ENCODE measurements at regions not wholly inside any gene's neighbourhood (a gene's known extent, or its start where the extent isn't known, plus 50 kb on each side); places are given as distances from the start of the nearest gene placed in this dataset.

DNA sequence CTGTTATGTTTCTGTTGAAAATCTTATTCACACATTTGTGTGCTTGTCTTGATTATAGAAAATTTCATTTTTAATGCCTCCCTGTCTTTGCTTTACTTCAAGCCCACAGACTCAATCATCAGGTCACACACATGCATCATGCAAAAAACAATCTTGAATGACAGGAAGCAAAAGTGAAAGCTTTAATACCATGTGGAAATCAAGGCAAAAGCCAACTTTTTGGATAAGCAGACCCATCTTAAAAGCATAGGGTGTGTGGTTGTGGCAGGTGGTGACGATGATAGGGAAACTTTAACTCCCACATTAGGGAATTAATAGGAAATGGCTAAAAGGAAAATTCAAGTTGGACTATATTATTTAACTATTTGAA lies 155.9 kb upstream of the EOMES start:
- Histone ChIP-seq H3K36me3 (ENCODE audit: low read depth, low read length) (no peaks in the 10 kb centered on the region), H3K9ac (ENCODE audit: low read length) (no peak overlapping the region), H3F3A (ENCODE audit: low read length, unreplicated experiment) (no peaks in the 10 kb centered on the region), H3K4me2 (ENCODE audit: low read length) (no peak overlapping the region), H4K20me1 (ENCODE audit: low read length) (no peaks in the 10 kb centered on the region), H3K79me2 (ENCODE audit: low read length) (no peaks in the 10 kb centered on the region), H3K27me3 (ENCODE audit: low read length) (peaks cover 40% of the 10 kb centered on the region), H3K4me3 (ENCODE audit: low read length) (no peak overlapping the region), H3K27ac (ENCODE audit: low read length) (no peak overlapping the region), H3K9me3 (ENCODE audit: low read length) (no peaks in the 10 kb centered on the region), H2AFZ (ENCODE audit: low read length) (no peak overlapping the region), H3K4me1 (ENCODE audit: insufficient read depth, low read length) (no peaks in the 10 kb centered on the region), H3K9me2 (replicated peaks; ENCODE audit: low read length) (no peaks in the 10 kb centered on the region)
- TF ChIP-seq, protein P1, sequence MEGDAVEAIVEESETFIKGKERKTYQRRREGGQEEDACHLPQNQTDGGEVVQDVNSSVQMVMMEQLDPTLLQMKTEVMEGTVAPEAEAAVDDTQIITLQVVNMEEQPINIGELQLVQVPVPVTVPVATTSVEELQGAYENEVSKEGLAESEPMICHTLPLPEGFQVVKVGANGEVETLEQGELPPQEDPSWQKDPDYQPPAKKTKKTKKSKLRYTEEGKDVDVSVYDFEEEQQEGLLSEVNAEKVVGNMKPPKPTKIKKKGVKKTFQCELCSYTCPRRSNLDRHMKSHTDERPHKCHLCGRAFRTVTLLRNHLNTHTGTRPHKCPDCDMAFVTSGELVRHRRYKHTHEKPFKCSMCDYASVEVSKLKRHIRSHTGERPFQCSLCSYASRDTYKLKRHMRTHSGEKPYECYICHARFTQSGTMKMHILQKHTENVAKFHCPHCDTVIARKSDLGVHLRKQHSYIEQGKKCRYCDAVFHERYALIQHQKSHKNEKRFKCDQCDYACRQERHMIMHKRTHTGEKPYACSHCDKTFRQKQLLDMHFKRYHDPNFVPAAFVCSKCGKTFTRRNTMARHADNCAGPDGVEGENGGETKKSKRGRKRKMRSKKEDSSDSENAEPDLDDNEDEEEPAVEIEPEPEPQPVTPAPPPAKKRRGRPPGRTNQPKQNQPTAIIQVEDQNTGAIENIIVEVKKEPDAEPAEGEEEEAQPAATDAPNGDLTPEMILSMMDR (conservative IDR thresholded peaks at IDR 0.05; ENCODE audit: low read depth, low read length), result no peak
- TF ChIP-seq EZH2 (IDR thresholded peaks at IDR 0.05; ENCODE audit: low read length, unreplicated experiment) (no peak), EZH2phosphoT487 (IDR thresholded peaks at IDR 0.05; ENCODE audit: borderline replicate concordance, low read length) (no peak)
- DNase-seq (no peak), ATAC-seq (no peak)
- ChIA-PET CTCF (no interaction called here), POLR2A (ENCODE audit: unreplicated experiment) (no interaction called here)
- BruUV-seq (replicated peaks), result no TSS peak
- intact Hi-C loops (cut with micrococcal nuclease), result no loop called here

DNA sequence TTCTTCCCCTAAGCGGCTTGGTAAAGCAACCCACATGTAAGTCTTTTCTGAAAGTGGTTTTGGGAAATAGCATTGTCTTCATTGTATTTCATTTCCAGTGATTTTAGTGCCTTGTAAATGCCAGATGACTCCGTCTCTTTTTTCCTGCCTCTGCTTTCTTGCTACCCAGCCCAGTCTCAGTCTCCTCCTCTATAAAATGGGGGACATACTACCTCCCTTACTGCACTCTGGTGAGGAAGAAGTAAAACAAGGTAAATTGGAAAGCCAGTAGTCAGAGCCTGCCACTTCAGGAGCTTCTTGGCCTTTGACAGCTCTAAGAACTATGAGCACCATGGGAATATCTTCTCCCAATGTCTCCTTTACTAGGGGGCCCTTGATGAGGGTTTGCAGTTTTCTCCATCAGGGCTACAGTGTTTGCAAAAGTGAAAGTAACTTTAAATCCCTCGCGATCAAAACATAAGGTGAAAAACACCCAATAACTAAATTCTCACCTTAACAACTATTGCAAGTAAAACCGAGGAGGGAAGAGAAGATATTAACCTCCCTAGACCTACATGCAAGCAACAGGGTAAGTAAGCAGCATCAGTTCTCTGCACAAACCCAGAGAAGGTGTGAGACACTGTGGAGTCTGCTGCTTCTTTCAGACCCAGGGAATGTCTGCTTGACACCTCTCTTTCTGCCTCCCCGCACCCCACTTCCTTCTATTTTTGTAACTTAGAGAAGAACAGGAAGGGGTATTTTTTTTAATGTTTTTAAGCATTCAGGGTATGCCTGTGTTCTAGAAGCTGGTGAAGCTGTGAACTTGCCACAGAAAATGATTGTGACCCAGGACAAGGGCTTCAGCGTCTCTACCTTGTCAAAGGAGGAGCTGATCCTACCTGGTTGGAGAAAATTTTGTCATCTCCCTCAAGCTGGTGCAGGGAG lies 159.1 kb upstream of the EOMES start:
- ChIA-PET CTCF (no interaction called here), POLR2A (ENCODE audit: unreplicated experiment) (no interaction called here)
- Histone ChIP-seq H3K9ac (ENCODE audit: low read length) (no peak overlapping the region), H3K4me1 (ENCODE audit: insufficient read depth, low read length) (no peaks in the 10 kb centered on the region), H3K27me3 (ENCODE audit: low read length) (peaks cover 33% of the 10 kb centered on the region), H3K4me3 (ENCODE audit: low read length) (no peak overlapping the region), H2AFZ (ENCODE audit: low read length) (no peak overlapping the region), H3K9me2 (replicated peaks; ENCODE audit: low read length) (no peaks in the 10 kb centered on the region), H4K20me1 (ENCODE audit: low read length) (no peaks in the 10 kb centered on the region), H3K36me3 (ENCODE audit: low read depth, low read length) (no peaks in the 10 kb centered on the region), H3K9me3 (ENCODE audit: low read length) (no peaks in the 10 kb centered on the region), H3K4me2 (ENCODE audit: low read length) (no peak overlapping the region; the same call in 1 of the 2 replicates), H3F3A (ENCODE audit: low read length, unreplicated experiment) (no peaks in the 10 kb centered on the region), H3K27ac (ENCODE audit: low read length) (no peak overlapping the region), H3K79me2 (ENCODE audit: low read length) (no peaks in the 10 kb centered on the region)
- BruUV-seq (replicated peaks), result no TSS peak
- TF ChIP-seq EZH2 (IDR thresholded peaks at IDR 0.05; ENCODE audit: low read length, unreplicated experiment), result no peak
- TF ChIP-seq, protein P1 (conservative IDR thresholded peaks at IDR 0.05; ENCODE audit: low read depth, low read length), result no peak
- no peak for ATAC-seq
- intact Hi-C loops (cut with micrococcal nuclease), result loop anchor here (10.0 kb wide), 1 partner anchor 166 kb away; no protein-coding TSS in a partner anchor
- no peak for DNase-seq

- ChIA-PET CTCF (no interaction called here), POLR2A (ENCODE audit: unreplicated experiment) (no interaction called here)
- no peak overlapping the region for H3K9ac ChIP-seq (ENCODE audit: low read length)
- H3K27me3 ChIP-seq (ENCODE audit: low read length), result peaks cover 28% of the 10 kb centered on the region
- no peaks in the 10 kb centered on the region for H3K4me1 ChIP-seq (ENCODE audit: insufficient read depth, low read length)
- TF ChIP-seq, protein P1 (conservative IDR thresholded peaks at IDR 0.05; ENCODE audit: low read depth, low read length), result no peak
- no peak for TF ChIP-seq EZH2phosphoT487 (IDR thresholded peaks at IDR 0.05; ENCODE audit: borderline replicate concordance, low read length)
- no peak for TF ChIP-seq EZH2 (IDR thresholded peaks at IDR 0.05; ENCODE audit: low read length, unreplicated experiment)
- intact Hi-C loops (cut with micrococcal nuclease), result loop anchor here (10.0 kb wide), 1 partner anchor 168 kb away; no protein-coding TSS in a partner anchor
- no TSS peak for BruUV-seq (replicated peaks)
- H3K4me2 ChIP-seq (ENCODE audit: low read length), result no peak overlapping the region
- H3K4me3 ChIP-seq (ENCODE audit: low read length), result no peak overlapping the region
- ATAC-seq, result no peak
- no peaks in the 10 kb centered on the region for H3K79me2 ChIP-seq (ENCODE audit: low read length)
- H3K27ac ChIP-seq (ENCODE audit: low read length), result no peak overlapping the region
- H2AFZ ChIP-seq (ENCODE audit: low read length), result no peak overlapping the region
- no peaks in the 10 kb centered on the region for H3K36me3 ChIP-seq (ENCODE audit: low read depth, low read length)
- DNase-seq, result no peak
- H3F3A ChIP-seq (ENCODE audit: low read length, unreplicated experiment), result no peaks in the 10 kb centered on the region
- H3K9me3 ChIP-seq (ENCODE audit: low read length), result no peaks in the 10 kb centered on the region
- no peaks in the 10 kb centered on the region for H3K9me2 ChIP-seq (replicated peaks; ENCODE audit: low read length)
- H4K20me1 ChIP-seq (ENCODE audit: low read length), result no peaks in the 10 kb centered on the region
Observed at GRCh38 chr3:27883266-27883665, 161.1 kb upstream of the EOMES start.

All from PC-3 (cell line).